ENCODE measurements at regions not wholly inside any gene's neighbourhood (a gene's known extent, or its start where the extent isn't known, plus 50 kb on each side); places are given as distances from the start of the nearest gene placed in this dataset.

- TF ChIP-seq CTCF (IDR thresholded peaks at IDR 0.05) = no peak
- no peak for TF ChIP-seq POLR2AphosphoS5 (IDR thresholded peaks at IDR 0.05; ENCODE audit: low read depth, low read length)
- no peak for TF ChIP-seq FOSL2 (IDR thresholded peaks at IDR 0.05; ENCODE audit: borderline replicate concordance, low read depth)
- no peak for TF ChIP-seq FOXM1 (IDR thresholded peaks at IDR 0.05; ENCODE audit: low read depth)
- no peak for TF ChIP-seq SMC3 (IDR thresholded peaks at IDR 0.05; ENCODE audit: low read depth, low read length)
- TF ChIP-seq ELF1 (IDR thresholded peaks at IDR 0.05) = no peak
- no peak for TF ChIP-seq TEAD4 (IDR thresholded peaks at IDR 0.05; ENCODE audit: borderline replicate concordance, insufficient read depth)
- TF ChIP-seq FOXJ3 (CRISPR knock-in tag; IDR thresholded peaks at IDR 0.05) = no peak
- TF ChIP-seq TCF12 (IDR thresholded peaks at IDR 0.05) = no peak
- TF ChIP-seq USF2 (IDR thresholded peaks at IDR 0.05; ENCODE audit: borderline replicate concordance, low read depth, low read length) = no peak
- TF ChIP-seq RFX5 (IDR thresholded peaks at IDR 0.05; ENCODE audit: low read length) = no peak
Observed at GRCh38 chr6:113161018-113161315, 696.2 kb upstream of the MARCKS start.

Data from SK-N-SH (cell line).